SK-N-SH (cell line): ENCODE measurements at regions not wholly inside any gene's neighbourhood (a gene's known extent, or its start where the extent isn't known, plus 50 kb on each side); places are given as distances from the start of the nearest gene placed in this dataset.

Source experiments
- CTCF ChIA-PET: fragments of 300-600, 350-600 bp; formaldehyde crosslinking; extraction: SDS; loops from one replicate; lab custom pipeline; 2021; lab: Yijun Ruan, JAX
- POLR2A ChIA-PET: fragments of 350-600 bp; sonication (Branson Sonifier 250); formaldehyde crosslinking; extraction: SDS; loops from one replicate; lab custom pipeline; 2020; ENCODE audit warnings: antibody characterized with exemption, inconsistent platforms; lab: Yijun Ruan, JAX
- DNase-seq: peaks from one replicate; pipeline ENCODE4 v3.0.0; 2012
- H2AFZ ChIP-seq: fragments of 200-600 bp; sonication (generic); 2 replicates; pipeline ENCODE4 v1.8.1; 2016; ENCODE audit warnings: antibody characterized with exemption, mild to moderate bottlenecking, low read depth
- H3F3A ChIP-seq: fragments of 200-600 bp; sonication (generic); replicated peaks from 2 replicates; pipeline ENCODE3; 2016; ENCODE audit warnings: antibody characterized with exemption, mild to moderate bottlenecking; ENCODE audit not compliant: insufficient read depth
- H3K27ac ChIP-seq, 2 experiments: fragments of 200-500 bp in 1 of 2; fragments of 200-600 bp in 1 of 2; sonication (Bioruptor generic) in 1 of 2; sonication (generic), shearing (Covaris generic) in 1 of 2; 2 replicates each; pipeline versions ENCODE4 v1.5.1 to v1.6.1; 2014 to 2016; ENCODE audit warnings: low read depth in 2 of 2, inconsistent platforms in 1 of 2, low read length in 1 of 2, mild to moderate bottlenecking in 1 of 2, mixed read lengths in 1 of 2
- H3K27me3 ChIP-seq: fragments of 200-600 bp; sonication (generic), shearing (Covaris generic); 2 replicates; pipeline ENCODE4 v1.6.1; 2016; ENCODE audit warnings: mixed run types; ENCODE audit not compliant: insufficient read depth
- H3K36me3 ChIP-seq, 2 experiments: fragments of 200-500 bp in 1 of 2; fragments of 200-600 bp in 1 of 2; sonication (Bioruptor generic) in 1 of 2; sonication (generic) in 1 of 2; replicated peaks in 1 of 2; 2 replicates each; pipeline versions ENCODE3 to v1.5.1; 2014 to 2016; ENCODE audit warnings: low read length in 1 of 2, mild to moderate bottlenecking in 1 of 2; ENCODE audit not compliant: insufficient read depth in 2 of 2, control insufficient read depth in 1 of 2
- H3K4me1 ChIP-seq, 2 experiments: fragments of 200-500 bp in 1 of 2; fragments of 200-600 bp in 1 of 2; sonication (Bioruptor generic) in 1 of 2; sonication (generic), shearing (Covaris generic) in 1 of 2; 2 replicates each; pipeline versions ENCODE4 v1.5.1 to v1.6.1; 2014 to 2016; ENCODE audit warnings: low read depth in 1 of 2, low read length in 1 of 2, mixed run types in 1 of 2; ENCODE audit not compliant: insufficient read depth in 2 of 2, control insufficient read depth in 1 of 2
- H3K4me2 ChIP-seq: fragments of 200-600 bp; sonication (generic), shearing (Covaris generic); 2 replicates; pipeline ENCODE4 v1.6.1; 2017; ENCODE audit warnings: mixed run types
- H3K4me3 ChIP-seq, 2 experiments: fragments of 200-500 bp in 1 of 2; fragments of 200-600 bp in 1 of 2; sonication (Bioruptor generic) in 1 of 2; sonication (generic), shearing (Covaris generic) in 1 of 2; 2 replicates each; pipeline versions ENCODE4 v1.5.1 to v1.8.1; 2014 to 2016; ENCODE audit warnings: low read depth in 2 of 2, inconsistent platforms in 1 of 2, low read length in 1 of 2, mild to moderate bottlenecking in 1 of 2, mixed read lengths in 1 of 2, moderate library complexity in 1 of 2
- H3K79me2 ChIP-seq: fragments of 200-600 bp; sonication (generic); 2 replicates; pipeline ENCODE4 v1.8.1; 2017; ENCODE audit warnings: mild to moderate bottlenecking; ENCODE audit not compliant: insufficient read depth
- H3K9ac ChIP-seq: fragments of 200-600 bp; sonication (generic); 2 replicates; pipeline ENCODE4 v1.6.1; 2017; ENCODE audit warnings: mixed run types
- H3K9me2 ChIP-seq: fragments of 200-600 bp; sonication (generic); 2 replicates; pipeline ENCODE4 v1.6.1; 2017; ENCODE audit warnings: mixed run types
- H3K9me3 ChIP-seq: fragments of 200-600 bp; sonication (generic); 2 replicates; pipeline ENCODE4 v1.6.1; 2017; ENCODE audit warnings: mixed run types, mild to moderate bottlenecking, moderate library complexity
- H4K20me1 ChIP-seq: fragments of 200-600 bp; sonication (generic); 2 replicates; pipeline ENCODE4 v1.6.1; 2017; ENCODE audit warnings: mild to moderate bottlenecking, mixed run types; ENCODE audit not compliant: insufficient read depth
- CHD2 ChIP-seq: fragments of 150-350 bp; IDR thresholded peaks from 2 replicates; pipeline ENCODE4 v1.6.1; 2018; ENCODE audit warnings: low read length; ENCODE audit not compliant: partially characterized antibody
- ELF1 ChIP-seq: IDR thresholded peaks from 2 replicates; pipeline ENCODE4 v1.4.0; 2012
- EP300 ChIP-seq, 2 experiments: IDR thresholded peaks; 2 replicates each; pipeline versions ENCODE4 v1.4.0 to v1.6.1; 2012; ENCODE audit warnings: borderline replicate concordance in 1 of 2, low read depth in 1 of 2, low read length in 1 of 2
- JUND ChIP-seq: IDR thresholded peaks from 2 replicates; pipeline ENCODE4 v1.4.0; 2012
- MXI1 ChIP-seq: IDR thresholded peaks from 2 replicates; pipeline ENCODE4 v1.6.1; 2012; ENCODE audit warnings: mild to moderate bottlenecking, low read depth, low read length, improper control_type of control experiment
- NFIC ChIP-seq: IDR thresholded peaks from 2 replicates; pipeline ENCODE4 v1.4.0; 2012; ENCODE audit warnings: borderline replicate concordance
- NRF1 ChIP-seq: IDR thresholded peaks from 2 replicates; pipeline ENCODE4 v1.6.1; 2012; ENCODE audit warnings: low read depth, mild to moderate bottlenecking, low read length
- POLR2AphosphoS5 ChIP-seq: IDR thresholded peaks from 2 replicates; pipeline ENCODE4 v1.6.1; 2012; ENCODE audit warnings: low read depth, low read length
- RFX5 ChIP-seq: IDR thresholded peaks from 2 replicates; pipeline ENCODE4 v1.6.1; 2012; ENCODE audit warnings: mild to moderate bottlenecking, improper control_type of control experiment, low read length
- SMC3 ChIP-seq: IDR thresholded peaks from 2 replicates; pipeline ENCODE4 v1.6.1; 2012; ENCODE audit warnings: low read depth, low read length, improper control_type of control experiment
- TAF1 ChIP-seq: IDR thresholded peaks from 2 replicates; pipeline ENCODE4 v1.6.1; 2012; ENCODE audit warnings: low read depth, mild to moderate bottlenecking, low read length, moderate library complexity, borderline replicate concordance
- YY1 ChIP-seq: IDR thresholded peaks from 2 replicates; pipeline ENCODE4 v1.4.0; 2012; ENCODE audit warnings: low read depth, mild to moderate bottlenecking
- WGBS: methylation state at CpG from one replicate; pipeline ENCODE4 v1.1.6; 2017; ENCODE audit warnings: low lambda C conversion rate; 5-methylcytosine and 5-hydroxymethylcytosine counted together
- TF ChIP-seq, protein P1 (sequence below): IDR thresholded peaks from 2 replicates; pipeline ENCODE4; 2012
- TF ChIP-seq, protein P2 (sequence below): IDR thresholded peaks from 2 replicates; pipeline ENCODE4 v1.4.0; 2012; ENCODE audit warnings: low read depth, borderline replicate concordance
- TF ChIP-seq, protein P3 (sequence below): IDR thresholded peaks from 2 replicates; pipeline ENCODE4 v1.4.0; 2012; ENCODE audit warnings: low read depth, borderline replicate concordance
- TF ChIP-seq, protein P4 (sequence below): IDR thresholded peaks from 2 replicates; pipeline ENCODE4 v1.6.1; 2012; ENCODE audit warnings: mild to moderate bottlenecking, low read depth, low read length, moderate library complexity

DNA sequence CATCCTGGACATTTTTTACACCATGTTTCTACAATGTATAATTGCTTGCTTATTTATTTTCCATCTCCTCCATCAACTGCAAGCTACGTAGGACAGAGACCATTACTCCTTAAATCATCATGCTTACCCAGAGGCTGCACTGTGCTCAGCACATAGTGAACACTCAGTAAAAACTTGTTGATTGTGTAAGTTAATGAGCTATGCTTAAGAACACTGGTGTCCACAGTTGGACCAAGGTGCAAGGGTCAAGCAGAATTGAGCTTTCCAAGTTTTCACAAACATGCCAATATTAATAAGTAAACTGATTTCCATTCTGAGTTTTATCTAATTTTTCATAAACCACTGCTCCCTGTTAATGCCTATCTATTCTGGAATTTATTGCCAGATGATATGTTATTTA, 464.2 kb upstream of the TCF4 start:
- Histone ChIP-seq H3K27ac (no peak overlapping the region), H3K9me2 (no peaks in the 10 kb centered on the region), H4K20me1 (no peaks in the 10 kb centered on the region), H3K4me2 (no peak overlapping the region), H3K9me3 (peaks cover 17% of the 10 kb centered on the region; the same call in 1 of the 2 replicates), H2AFZ (no peak overlapping the region), H3K9ac (no peak overlapping the region), H3K36me3 (no peaks in the 10 kb centered on the region), H3K4me3 (no peak overlapping the region), H3K27me3 (no peaks in the 10 kb centered on the region), H3K79me2 (no peaks in the 10 kb centered on the region), H3F3A (no peaks in the 10 kb centered on the region), H3K4me1 (no peaks in the 10 kb centered on the region)
- TF ChIP-seq, protein P1, sequence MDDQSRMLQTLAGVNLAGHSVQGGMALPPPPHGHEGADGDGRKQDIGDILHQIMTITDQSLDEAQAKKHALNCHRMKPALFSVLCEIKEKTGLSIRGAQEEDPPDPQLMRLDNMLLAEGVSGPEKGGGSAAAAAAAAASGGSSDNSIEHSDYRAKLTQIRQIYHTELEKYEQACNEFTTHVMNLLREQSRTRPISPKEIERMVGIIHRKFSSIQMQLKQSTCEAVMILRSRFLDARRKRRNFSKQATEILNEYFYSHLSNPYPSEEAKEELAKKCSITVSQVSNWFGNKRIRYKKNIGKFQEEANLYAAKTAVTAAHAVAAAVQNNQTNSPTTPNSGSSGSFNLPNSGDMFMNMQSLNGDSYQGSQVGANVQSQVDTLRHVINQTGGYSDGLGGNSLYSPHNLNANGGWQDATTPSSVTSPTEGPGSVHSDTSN, result no peak
- TF ChIP-seq ELF1, result no peak
- WGBS, result 39% methylated on average over 1 of the region's 1 CpG
- no peak for DNase-seq
- ChIA-PET POLR2A (no interaction called here), CTCF (interaction anchor here (2.1 kb wide), 1 partner anchor 10 kb away, joined by 7 read pairs; no protein-coding TSS in a partner anchor)

DNA sequence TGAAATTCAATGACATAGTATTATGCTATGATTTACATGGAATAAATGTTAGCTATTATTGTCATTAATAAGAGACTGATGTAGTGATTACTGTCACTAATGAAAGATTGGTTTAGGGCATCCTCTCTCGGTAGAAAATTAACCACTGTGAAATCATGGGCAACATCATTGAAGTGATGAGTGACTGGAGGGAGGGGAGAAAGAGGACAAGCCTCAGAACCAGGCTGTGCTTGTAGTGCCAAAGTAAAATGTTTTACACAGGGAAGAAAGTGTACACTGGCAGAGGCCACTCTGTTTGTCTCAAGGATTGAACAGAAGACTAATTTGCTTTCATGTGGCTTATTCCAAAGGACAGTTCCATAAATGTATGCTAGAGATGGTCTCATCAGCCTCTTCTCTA, 456.2 kb upstream of the TCF4 start:
- H3K4me2 ChIP-seq, result no peak overlapping the region
- no peak overlapping the region for H3K9ac ChIP-seq
- H2AFZ ChIP-seq, result no peak overlapping the region
- H3K9me2 ChIP-seq, result no peaks in the 10 kb centered on the region
- TF ChIP-seq NFIC (no peak), POLR2AphosphoS5 (no peak), SMC3 (no peak), YY1 (no peak), EP300 (IDR thresholded peaks at IDR 0.05; ENCODE audit: borderline replicate concordance in 1 of 2, low read depth in 1 of 2, low read length in 1 of 2) (no peak), NRF1 (no peak)
- no peaks in the 10 kb centered on the region for H3K27me3 ChIP-seq
- H3K4me3 ChIP-seq, result no peak overlapping the region
- no peaks in the 10 kb centered on the region for H3F3A ChIP-seq
- H3K79me2 ChIP-seq, result no peaks in the 10 kb centered on the region
- ChIA-PET POLR2A (no interaction called here), CTCF (interaction anchor here (1.0 kb wide), 1 partner anchor 9 kb away, joined by 3 read pairs; no protein-coding TSS in a partner anchor)
- DNase-seq, result no peak
- peaks cover 17% of the 10 kb centered on the region; the same call in 1 of the 2 replicates for H3K9me3 ChIP-seq
- H3K36me3 ChIP-seq, result no peaks in the 10 kb centered on the region
- H3K4me1 ChIP-seq, result no peaks in the 10 kb centered on the region; a peak in 2 of 4 replicates
- no peak overlapping the region for H3K27ac ChIP-seq
- H4K20me1 ChIP-seq, result no peaks in the 10 kb centered on the region
- 74% methylated on average over 1 of the region's 1 CpG for WGBS

DNA sequence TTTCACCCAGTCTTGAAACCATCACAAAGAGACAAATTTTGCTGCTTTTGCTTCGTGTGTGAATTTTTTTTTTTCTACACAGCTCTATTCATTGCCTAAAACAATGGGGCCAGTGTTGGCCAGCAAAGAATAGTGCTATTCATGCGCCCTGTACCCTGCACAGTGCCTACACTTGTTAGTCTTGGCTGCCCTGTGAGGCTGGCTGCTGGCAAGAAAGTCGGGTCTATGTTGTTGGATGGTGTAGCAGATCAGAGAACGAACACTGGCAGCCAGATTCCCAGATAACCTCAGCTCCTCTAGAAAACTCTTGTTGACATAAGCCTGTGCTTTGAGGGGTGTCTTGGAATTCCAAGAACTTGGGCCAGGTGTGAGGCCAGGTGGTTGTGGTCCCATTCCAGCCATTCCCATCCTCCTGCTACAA, 455.7 kb upstream of the TCF4 start:
- DNase-seq, result no peak
- Histone ChIP-seq H2AFZ (no peak overlapping the region), H3K27ac (no peak overlapping the region), H3K79me2 (no peaks in the 10 kb centered on the region), H3K27me3 (no peaks in the 10 kb centered on the region), H3F3A (no peaks in the 10 kb centered on the region), H3K9me3 (peaks cover 11% of the 10 kb centered on the region; the same call in 1 of the 2 replicates), H3K4me3 (no peak overlapping the region), H3K9ac (no peak overlapping the region), H3K4me2 (no peak overlapping the region), H3K9me2 (no peaks in the 10 kb centered on the region), H3K4me1 (peaks cover 0 to under 1% of the 10 kb centered on the region in 2 experiments; a peak in 2 of 4 replicates), H3K36me3 (no peaks in the 10 kb centered on the region), H4K20me1 (no peaks in the 10 kb centered on the region)
- 29% methylated on average over 4 of the region's 4 CpGs for WGBS
- ChIA-PET CTCF (no interaction called here), POLR2A (no interaction called here)
- TF ChIP-seq, protein P2, sequence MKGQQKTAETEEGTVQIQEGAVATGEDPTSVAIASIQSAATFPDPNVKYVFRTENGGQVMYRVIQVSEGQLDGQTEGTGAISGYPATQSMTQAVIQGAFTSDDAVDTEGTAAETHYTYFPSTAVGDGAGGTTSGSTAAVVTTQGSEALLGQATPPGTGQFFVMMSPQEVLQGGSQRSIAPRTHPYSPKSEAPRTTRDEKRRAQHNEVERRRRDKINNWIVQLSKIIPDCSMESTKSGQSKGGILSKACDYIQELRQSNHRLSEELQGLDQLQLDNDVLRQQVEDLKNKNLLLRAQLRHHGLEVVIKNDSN, result no peak
- TF ChIP-seq, protein P3, sequence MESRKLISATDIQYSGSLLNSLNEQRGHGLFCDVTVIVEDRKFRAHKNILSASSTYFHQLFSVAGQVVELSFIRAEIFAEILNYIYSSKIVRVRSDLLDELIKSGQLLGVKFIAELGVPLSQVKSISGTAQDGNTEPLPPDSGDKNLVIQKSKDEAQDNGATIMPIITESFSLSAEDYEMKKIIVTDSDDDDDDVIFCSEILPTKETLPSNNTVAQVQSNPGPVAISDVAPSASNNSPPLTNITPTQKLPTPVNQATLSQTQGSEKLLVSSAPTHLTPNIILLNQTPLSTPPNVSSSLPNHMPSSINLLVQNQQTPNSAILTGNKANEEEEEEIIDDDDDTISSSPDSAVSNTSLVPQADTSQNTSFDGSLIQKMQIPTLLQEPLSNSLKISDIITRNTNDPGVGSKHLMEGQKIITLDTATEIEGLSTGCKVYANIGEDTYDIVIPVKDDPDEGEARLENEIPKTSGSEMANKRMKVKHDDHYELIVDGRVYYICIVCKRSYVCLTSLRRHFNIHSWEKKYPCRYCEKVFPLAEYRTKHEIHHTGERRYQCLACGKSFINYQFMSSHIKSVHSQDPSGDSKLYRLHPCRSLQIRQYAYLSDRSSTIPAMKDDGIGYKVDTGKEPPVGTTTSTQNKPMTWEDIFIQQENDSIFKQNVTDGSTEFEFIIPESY, result no peak
- TF ChIP-seq MXI1, result no peak
- no peak for TF ChIP-seq JUND
- TF ChIP-seq NFIC, result no peak
- no peak for TF ChIP-seq CHD2
- no peak for TF ChIP-seq RFX5
- no peak for TF ChIP-seq NRF1
- TF ChIP-seq TAF1, result no peak
- TF ChIP-seq, protein P4, sequence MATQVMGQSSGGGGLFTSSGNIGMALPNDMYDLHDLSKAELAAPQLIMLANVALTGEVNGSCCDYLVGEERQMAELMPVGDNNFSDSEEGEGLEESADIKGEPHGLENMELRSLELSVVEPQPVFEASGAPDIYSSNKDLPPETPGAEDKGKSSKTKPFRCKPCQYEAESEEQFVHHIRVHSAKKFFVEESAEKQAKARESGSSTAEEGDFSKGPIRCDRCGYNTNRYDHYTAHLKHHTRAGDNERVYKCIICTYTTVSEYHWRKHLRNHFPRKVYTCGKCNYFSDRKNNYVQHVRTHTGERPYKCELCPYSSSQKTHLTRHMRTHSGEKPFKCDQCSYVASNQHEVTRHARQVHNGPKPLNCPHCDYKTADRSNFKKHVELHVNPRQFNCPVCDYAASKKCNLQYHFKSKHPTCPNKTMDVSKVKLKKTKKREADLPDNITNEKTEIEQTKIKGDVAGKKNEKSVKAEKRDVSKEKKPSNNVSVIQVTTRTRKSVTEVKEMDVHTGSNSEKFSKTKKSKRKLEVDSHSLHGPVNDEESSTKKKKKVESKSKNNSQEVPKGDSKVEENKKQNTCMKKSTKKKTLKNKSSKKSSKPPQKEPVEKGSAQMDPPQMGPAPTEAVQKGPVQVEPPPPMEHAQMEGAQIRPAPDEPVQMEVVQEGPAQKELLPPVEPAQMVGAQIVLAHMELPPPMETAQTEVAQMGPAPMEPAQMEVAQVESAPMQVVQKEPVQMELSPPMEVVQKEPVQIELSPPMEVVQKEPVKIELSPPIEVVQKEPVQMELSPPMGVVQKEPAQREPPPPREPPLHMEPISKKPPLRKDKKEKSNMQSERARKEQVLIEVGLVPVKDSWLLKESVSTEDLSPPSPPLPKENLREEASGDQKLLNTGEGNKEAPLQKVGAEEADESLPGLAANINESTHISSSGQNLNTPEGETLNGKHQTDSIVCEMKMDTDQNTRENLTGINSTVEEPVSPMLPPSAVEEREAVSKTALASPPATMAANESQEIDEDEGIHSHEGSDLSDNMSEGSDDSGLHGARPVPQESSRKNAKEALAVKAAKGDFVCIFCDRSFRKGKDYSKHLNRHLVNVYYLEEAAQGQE, result no peak
